ENCODE measurements at regions not wholly inside any gene's neighbourhood (a gene's known extent, or its start where the extent isn't known, plus 50 kb on each side); places are given as distances from the start of the nearest gene placed in this dataset.

DNA sequence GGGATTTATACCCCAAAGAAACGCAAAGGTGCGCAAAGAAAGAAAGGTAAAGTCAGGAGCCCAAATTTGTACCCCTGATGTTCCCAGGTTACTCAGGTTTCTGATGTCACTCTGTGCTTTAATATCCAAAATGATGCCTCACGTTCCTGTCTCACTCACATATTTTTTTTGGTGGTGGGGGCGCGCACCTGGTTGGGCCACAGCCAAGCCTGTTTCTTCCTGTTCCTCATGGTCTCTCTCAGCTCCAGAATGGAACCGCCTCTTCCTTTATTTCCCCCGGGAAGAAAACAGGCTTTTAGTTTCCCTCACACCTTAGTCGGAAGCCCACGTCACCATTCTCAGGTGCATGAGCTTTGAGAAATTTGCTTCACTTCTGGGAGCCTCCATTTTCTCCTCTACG lies 118.3 kb upstream of the BOD1 start:
- Mint-ChIP-seq H3K36me3 (no peaks in the 10 kb centered on the region), H3K4me1 (no peaks in the 10 kb centered on the region), H3K4me3 (no peak overlapping the region), H3K27me3 (no peaks in the 10 kb centered on the region), H3K27ac (no peak overlapping the region), H3K9me3 (no peaks in the 10 kb centered on the region)
- DNase-seq (no peak), ATAC-seq (ENCODE audit: low read depth) (no peak)
- POLR2A ChIA-PET: no interaction called here

DNA sequence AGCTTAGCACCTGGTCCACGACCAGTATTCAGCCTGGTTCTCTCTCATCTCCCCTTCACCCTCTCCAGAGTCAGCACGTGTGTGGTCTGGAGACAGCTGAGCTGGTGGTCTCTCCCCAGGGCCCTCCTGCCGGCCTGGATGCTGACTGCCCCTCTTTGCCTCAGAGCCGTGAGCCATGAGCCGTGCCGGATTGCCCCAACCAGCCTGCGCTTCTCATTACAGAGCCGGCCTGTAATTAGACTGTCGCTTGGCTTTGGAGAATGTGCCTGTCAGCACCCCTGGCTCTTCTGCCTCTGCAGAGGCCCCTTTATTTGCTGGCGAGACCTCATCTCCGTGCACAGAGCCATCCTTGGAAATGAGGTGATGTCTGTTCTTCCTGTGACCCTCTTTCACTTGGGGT lies 118.7 kb upstream of the BOD1 start:
- POLR2A ChIA-PET: no interaction called here
- DNase-seq (no peak), ATAC-seq (ENCODE audit: low read depth) (no peak)
- Mint-ChIP-seq H3K9me3 (no peaks in the 10 kb centered on the region), H3K4me1 (no peaks in the 10 kb centered on the region), H3K27me3 (no peaks in the 10 kb centered on the region), H3K4me3 (no peak overlapping the region), H3K27ac (no peak overlapping the region), H3K36me3 (no peaks in the 10 kb centered on the region)

DNA sequence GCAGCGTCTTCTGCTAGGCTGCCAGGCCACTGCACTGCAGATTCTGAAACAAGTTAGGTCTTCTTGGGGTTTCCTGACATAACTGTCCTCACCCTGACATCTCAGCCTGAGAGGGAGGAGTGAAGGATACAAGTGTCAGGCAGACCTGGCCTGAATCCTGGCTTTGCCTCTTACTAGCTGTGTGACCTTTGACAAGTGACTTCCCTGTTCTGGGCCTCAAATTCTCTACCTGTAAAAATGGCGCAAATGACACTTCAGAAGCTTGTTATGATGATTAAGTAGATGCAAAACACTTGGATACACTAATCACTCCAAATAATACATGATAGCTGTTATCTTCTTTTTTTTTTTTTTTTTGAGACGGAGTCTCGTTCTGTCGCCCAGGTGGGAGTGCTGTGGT lies 119.2 kb upstream of the BOD1 start:
- no peaks in the 10 kb centered on the region for H3K27me3 Mint-ChIP-seq
- H3K9me3 Mint-ChIP-seq: no peaks in the 10 kb centered on the region
- ATAC-seq (ENCODE audit: low read depth): no peak
- H3K36me3 Mint-ChIP-seq: no peaks in the 10 kb centered on the region
- H3K27ac Mint-ChIP-seq: no peak overlapping the region
- POLR2A ChIA-PET: no interaction called here
- H3K4me3 Mint-ChIP-seq: no peak overlapping the region
- no peaks in the 10 kb centered on the region for H3K4me1 Mint-ChIP-seq
- DNase-seq: no peak

DNA sequence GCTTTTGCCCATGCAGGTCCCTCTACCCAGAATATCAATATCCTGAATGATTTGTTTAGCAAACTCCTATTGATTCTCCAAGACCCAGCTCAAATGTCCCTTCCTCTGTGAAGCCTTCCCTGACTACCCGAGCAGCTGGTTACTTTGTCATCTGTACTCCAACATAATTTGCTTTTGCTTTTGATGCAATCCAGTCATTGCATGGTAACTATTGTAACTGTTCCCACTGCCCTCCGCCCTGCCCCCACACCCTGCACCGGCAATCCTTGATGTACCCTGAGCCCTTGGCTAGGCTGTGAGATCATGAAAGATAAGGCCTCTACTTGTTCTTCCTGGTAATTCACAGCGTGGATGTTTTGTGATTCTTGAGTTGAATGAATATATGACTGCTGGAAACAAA lies 119.9 kb upstream of the BOD1 start:
- POLR2A ChIA-PET: no interaction called here
- Mint-ChIP-seq H3K4me3 (no peak overlapping the region), H3K27ac (no peak overlapping the region), H3K4me1 (no peaks in the 10 kb centered on the region), H3K9me3 (no peaks in the 10 kb centered on the region), H3K27me3 (no peaks in the 10 kb centered on the region), H3K36me3 (no peaks in the 10 kb centered on the region)
- DNase-seq (no peak), ATAC-seq (ENCODE audit: low read depth) (no peak)

DNA sequence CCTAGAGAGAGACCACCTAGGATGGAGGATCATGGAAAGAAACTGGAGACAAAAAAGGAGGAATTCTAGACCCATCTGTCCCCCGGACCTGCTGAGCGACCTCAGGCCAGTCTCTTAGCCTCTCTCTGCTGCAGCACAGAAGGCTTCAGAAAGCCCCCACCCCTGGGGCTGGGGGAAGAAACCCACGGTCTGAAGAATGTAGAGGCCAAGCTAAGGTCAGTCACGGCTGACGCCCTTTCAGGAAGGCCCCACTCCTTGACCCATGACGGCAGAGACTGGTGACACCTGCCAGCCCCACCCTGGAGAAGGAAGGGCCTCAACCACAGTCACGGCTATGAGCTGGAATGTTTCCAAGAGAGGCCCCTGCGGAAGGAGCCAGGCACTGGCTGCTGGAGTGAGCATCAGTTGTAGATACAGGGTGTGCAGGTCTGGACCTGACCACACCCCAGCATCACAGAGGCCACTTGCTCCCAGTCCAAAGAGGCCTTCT lies 120.5 kb upstream of the BOD1 start:
- ATAC-seq (ENCODE audit: low read depth) (no peak), DNase-seq (no peak)
- H3K4me3 Mint-ChIP-seq: no peak overlapping the region
- POLR2A ChIA-PET: no interaction called here
- no peak overlapping the region for H3K27ac Mint-ChIP-seq
- H3K36me3 Mint-ChIP-seq: no peaks in the 10 kb centered on the region
- no peaks in the 10 kb centered on the region for H3K27me3 Mint-ChIP-seq
- H3K4me1 Mint-ChIP-seq: no peaks in the 10 kb centered on the region
- no peaks in the 10 kb centered on the region for H3K9me3 Mint-ChIP-seq

DNA sequence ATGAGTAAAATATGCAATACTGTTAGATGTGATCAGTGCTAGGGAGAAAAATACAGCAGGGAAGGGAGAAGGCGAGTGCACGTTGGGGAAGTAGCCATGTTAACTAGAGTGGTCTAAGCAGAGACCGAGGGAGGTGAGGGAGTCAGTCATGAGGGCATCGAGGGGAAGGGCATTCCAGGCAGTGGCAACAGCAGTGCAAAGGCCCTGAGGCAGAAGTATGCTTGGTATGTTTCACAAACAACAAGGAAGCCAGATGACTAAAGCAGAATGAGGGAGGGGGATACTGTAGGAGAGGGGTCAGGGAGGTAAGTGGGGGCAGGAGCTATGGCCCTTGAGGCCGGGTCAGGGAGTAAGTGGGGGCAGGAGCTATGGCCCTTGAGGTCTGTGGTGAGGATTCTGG lies 123.3 kb upstream of the BOD1 start:
- H3K9me3 Mint-ChIP-seq: no peaks in the 10 kb centered on the region
- H3K4me1 Mint-ChIP-seq: no peaks in the 10 kb centered on the region
- POLR2A ChIA-PET: no interaction called here
- no peak overlapping the region for H3K4me3 Mint-ChIP-seq
- no peaks in the 10 kb centered on the region for H3K27me3 Mint-ChIP-seq
- ATAC-seq (ENCODE audit: low read depth) (no peak), DNase-seq (no peak)
- H3K36me3 Mint-ChIP-seq: no peaks in the 10 kb centered on the region
- H3K27ac Mint-ChIP-seq: no peak overlapping the region

DNA sequence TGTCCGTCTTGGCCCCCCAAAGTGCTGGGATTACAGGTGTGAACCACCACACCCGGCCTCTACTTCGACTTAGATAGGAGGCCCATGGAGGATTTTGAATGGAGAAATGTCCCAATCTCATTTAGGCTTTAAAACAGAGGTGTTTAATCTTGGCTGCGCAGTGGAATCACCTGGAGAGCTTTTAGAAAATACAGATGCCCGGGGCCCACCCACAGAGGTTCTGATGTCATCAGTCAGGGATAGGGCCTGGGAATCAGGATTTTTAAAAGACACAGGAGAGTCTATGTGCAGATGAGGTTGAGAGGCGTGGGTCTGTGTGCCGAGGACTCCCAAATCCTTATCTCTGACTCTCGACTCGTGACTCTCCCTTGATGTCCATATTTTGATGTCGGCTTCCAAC lies 124.0 kb upstream of the BOD1 start:
- H3K4me1 Mint-ChIP-seq: no peaks in the 10 kb centered on the region
- no peaks in the 10 kb centered on the region for H3K36me3 Mint-ChIP-seq
- H3K27me3 Mint-ChIP-seq: no peaks in the 10 kb centered on the region
- no peak for DNase-seq
- ATAC-seq (ENCODE audit: low read depth): no peak
- no peak overlapping the region for H3K27ac Mint-ChIP-seq
- POLR2A ChIA-PET: no interaction called here
- H3K4me3 Mint-ChIP-seq: no peak overlapping the region
- no peaks in the 10 kb centered on the region for H3K9me3 Mint-ChIP-seq

DNA sequence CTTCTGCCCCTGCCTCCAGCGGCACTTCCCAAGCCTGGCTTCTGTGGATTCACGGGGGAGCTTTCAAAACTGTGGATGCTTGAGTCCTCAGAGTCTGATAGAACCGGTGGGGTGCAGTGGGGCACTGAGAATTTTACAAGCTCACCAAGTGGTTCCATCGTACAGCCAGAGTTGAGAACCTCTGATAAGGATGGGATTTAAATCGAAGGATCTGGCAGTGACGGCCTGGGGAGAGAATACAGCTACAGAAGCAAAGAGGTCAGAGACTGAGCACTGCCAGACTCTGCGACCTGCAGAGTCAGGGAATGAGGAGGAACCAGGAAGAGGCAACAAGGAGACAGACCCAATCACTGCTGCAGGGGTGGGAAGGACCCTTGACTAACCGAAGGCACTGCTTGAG lies 124.6 kb upstream of the BOD1 start:
- DNase-seq (no peak), ATAC-seq (ENCODE audit: low read depth) (no peak)
- Mint-ChIP-seq H3K27me3 (no peaks in the 10 kb centered on the region), H3K4me3 (no peak overlapping the region), H3K4me1 (no peaks in the 10 kb centered on the region), H3K36me3 (no peaks in the 10 kb centered on the region), H3K9me3 (no peaks in the 10 kb centered on the region), H3K27ac (no peak overlapping the region)
- POLR2A ChIA-PET: no interaction called here

DNA sequence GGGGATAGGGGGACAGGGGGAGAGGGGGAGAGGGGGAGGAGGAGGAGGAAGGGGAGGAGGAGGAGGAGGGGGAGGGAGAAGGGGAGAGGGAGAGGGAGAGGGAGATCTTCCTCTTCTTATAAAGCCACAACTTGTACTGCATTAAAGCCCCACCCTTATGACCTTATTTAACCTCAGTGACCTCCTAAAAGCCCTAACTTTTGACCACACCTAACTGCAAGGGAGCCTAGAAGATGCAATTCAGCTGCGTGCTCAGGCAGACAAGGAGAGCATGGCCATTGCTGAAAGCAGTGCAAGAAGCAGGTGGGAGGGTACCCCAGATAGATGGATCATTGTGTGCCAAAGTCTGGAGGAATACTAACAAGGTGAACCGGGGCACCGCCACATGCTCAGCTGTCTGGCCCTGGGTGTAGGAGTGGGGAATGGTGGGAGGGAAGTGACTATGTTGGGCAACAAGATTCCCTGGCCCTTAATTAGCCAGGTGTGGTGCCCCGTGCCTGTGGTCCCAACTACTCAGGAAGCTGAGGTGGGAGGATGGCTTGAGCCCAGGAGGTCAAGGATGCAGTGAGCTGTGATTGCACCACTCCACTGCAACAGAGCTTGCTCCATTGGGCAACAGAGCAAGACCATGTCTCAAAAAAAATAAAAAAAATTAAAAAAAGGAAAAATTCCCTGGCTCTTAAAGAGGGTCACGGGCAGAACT lies 125.4 kb upstream of the BOD1 start:
- DNase-seq: no peak
- Mint-ChIP-seq H3K27me3 (no peaks in the 10 kb centered on the region), H3K4me3 (no peak overlapping the region), H3K27ac (no peak overlapping the region), H3K9me3 (no peaks in the 10 kb centered on the region), H3K4me1 (no peaks in the 10 kb centered on the region), H3K36me3 (no peaks in the 10 kb centered on the region)
- POLR2A ChIA-PET: no interaction called here
- no peak for ATAC-seq (ENCODE audit: low read depth)

DNA sequence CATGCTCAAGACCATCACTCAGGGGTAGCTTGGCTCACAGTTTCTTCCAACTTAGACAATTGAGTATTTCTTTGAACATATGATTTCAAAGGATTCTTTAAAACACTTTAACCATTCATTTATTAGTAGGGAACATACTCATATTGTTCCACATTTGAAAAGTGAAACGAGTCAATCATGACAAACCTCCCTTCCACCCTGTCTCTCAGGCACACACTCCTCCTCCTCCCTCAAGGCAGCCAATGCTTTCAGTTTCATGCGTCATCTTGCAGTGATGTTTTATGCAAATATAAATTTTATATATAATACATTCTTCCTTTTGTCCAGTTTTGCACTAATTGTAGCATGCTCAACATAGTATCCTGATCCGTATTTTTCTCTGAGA lies 126.0 kb upstream of the BOD1 start:
- POLR2A ChIA-PET: no interaction called here
- no peak for DNase-seq
- Mint-ChIP-seq H3K27ac (no peak overlapping the region), H3K27me3 (no peaks in the 10 kb centered on the region), H3K36me3 (no peaks in the 10 kb centered on the region), H3K4me3 (no peak overlapping the region), H3K9me3 (no peaks in the 10 kb centered on the region), H3K4me1 (no peaks in the 10 kb centered on the region)
- ATAC-seq (ENCODE audit: low read depth): no peak

DNA sequence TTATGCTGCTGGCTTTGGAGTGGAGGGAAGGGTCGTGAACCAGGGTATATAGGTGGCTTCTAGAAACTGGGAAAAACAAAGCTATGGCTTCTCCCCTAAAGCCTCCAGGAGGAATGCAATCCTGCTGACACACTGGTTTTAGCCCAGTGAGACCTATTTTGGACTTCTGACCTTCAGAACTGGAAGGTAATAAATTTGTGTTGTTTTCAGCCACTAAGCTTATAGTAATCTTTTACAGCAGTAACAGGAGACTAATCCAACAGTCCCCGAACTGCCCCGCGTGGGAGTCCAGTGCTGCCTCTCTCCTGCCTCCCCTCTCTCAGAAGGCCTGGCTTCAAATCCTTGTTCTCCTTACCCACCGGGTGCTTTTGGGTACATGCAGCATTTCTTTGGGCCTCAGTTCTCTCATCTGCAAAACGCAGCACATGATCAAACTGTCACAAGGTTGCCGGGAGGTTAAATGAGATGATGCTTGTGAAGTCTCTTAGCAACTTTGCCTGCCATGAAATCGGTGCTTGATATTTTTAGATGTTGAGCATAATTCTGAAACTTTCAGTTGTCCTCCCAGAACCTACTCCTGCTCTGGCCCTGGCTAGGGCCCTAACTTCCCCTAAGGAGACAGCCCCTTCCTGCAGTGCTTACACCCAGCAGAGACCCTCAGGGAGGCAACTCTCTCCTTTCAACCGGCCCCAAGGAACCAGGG lies 127.3 kb upstream of the BOD1 start:
- no peak overlapping the region for H3K4me3 Mint-ChIP-seq
- H3K27me3 Mint-ChIP-seq: no peaks in the 10 kb centered on the region
- no peaks in the 10 kb centered on the region for H3K4me1 Mint-ChIP-seq
- H3K27ac Mint-ChIP-seq: no peak overlapping the region
- ATAC-seq (ENCODE audit: low read depth) (no peak), DNase-seq (no peak)
- no peaks in the 10 kb centered on the region for H3K36me3 Mint-ChIP-seq
- H3K9me3 Mint-ChIP-seq: no peaks in the 10 kb centered on the region
- POLR2A ChIA-PET: no interaction called here

DNA sequence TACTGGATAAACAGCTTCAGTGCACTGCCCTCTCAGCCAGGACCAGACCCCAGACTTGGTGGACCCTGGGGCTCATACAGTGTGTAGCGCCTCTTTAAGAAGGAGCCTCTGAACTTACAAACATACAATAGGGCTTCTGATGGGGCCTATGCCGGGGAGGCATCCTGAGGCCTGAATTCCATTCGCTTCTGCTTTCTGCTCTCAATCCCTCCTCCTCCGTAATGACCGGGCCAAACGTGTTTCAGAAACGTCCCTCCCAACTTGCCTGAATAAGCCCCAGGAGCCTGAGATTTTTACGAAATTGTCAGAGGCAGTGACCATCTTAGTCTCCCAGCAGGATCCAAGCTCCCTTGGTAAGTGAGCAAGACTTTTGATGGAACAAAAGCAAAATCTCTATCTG lies 128.1 kb upstream of the BOD1 start:
- no peak overlapping the region for H3K27ac Mint-ChIP-seq

DNA sequence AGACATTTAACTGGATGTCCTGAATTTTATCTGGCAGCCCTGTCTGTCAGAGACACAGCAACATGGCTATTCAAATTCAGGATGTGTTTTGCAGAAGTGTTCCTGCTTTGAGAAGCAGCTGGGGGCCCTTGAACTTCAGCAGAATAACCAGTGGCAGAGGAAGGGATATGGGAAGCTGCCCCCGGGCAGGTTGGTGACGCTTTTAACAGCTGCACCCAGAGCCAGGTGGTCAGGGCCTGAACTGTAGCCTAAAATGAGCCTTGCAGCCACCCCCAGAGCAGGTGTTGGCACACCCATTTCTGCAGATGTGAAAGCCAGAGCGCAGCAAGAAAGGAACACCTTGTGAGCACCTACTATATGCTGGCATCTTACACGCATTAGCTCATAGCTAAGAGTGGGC lies 128.7 kb upstream of the BOD1 start:
- H3K4me3 Mint-ChIP-seq: no peak overlapping the region
- H3K9me3 Mint-ChIP-seq: no peaks in the 10 kb centered on the region
- H3K4me1 Mint-ChIP-seq: no peaks in the 10 kb centered on the region
- no peak for DNase-seq
- no peaks in the 10 kb centered on the region for H3K27me3 Mint-ChIP-seq
- H3K27ac Mint-ChIP-seq: no peak overlapping the region
- no peak for ATAC-seq (ENCODE audit: low read depth)
- H3K36me3 Mint-ChIP-seq: no peaks in the 10 kb centered on the region
- POLR2A ChIA-PET: no interaction called here

More for the DNA sequence above, 128.1 kb upstream of the BOD1 start:
- Mint-ChIP-seq H3K4me3 (no peak overlapping the region), H3K36me3 (no peaks in the 10 kb centered on the region), H3K9me3 (no peaks in the 10 kb centered on the region), H3K27me3 (no peaks in the 10 kb centered on the region), H3K4me1 (no peaks in the 10 kb centered on the region)
- POLR2A ChIA-PET: no interaction called here
- DNase-seq (no peak), ATAC-seq (ENCODE audit: low read depth) (no peak)

DNA sequence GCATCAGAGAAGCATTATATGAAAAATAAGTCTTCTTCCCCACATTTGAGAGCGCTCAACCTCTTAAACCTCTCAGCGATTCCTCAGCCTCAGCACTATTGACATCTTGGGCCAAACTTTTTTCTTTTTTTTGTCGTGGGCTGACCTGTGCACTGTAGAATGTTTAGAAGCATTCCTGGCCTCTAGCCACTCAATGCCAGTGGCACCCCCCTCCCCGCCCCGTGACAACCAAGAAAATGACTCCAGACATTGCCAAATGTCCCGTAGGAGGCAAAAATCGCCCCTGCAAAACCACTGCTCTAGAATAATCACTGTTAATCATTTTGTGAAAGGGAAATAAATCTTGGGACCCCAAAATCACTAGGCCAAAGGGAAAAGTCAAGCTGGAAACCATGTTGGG lies 129.1 kb upstream of the BOD1 start:
- Mint-ChIP-seq H3K27ac (no peak overlapping the region), H3K9me3 (no peaks in the 10 kb centered on the region), H3K4me1 (no peaks in the 10 kb centered on the region), H3K4me3 (no peak overlapping the region), H3K27me3 (no peaks in the 10 kb centered on the region), H3K36me3 (no peaks in the 10 kb centered on the region)
- no peak for ATAC-seq (ENCODE audit: low read depth)
- DNase-seq: no peak
- POLR2A ChIA-PET: no interaction called here
